AG09319 (cell line): ENCODE measurements at regions not wholly inside any gene's neighbourhood (a gene's known extent, or its start where the extent isn't known, plus 50 kb on each side); places are given as distances from the start of the nearest gene placed in this dataset.

Source experiments
- DNase-seq: peaks from one replicate; pipeline ENCODE4 v3.0.0-alpha.2; 2010; ENCODE audit warnings: low read depth; ENCODE audit errors: extremely low read depth
- TF ChIP-seq, protein P1 (sequence below): IDR thresholded peaks from 2 replicates; pipeline ENCODE4 v1.5.1; 2011; ENCODE audit warnings: low read depth, mild to moderate bottlenecking, inconsistent platforms, low read length, moderate library complexity

DNA sequence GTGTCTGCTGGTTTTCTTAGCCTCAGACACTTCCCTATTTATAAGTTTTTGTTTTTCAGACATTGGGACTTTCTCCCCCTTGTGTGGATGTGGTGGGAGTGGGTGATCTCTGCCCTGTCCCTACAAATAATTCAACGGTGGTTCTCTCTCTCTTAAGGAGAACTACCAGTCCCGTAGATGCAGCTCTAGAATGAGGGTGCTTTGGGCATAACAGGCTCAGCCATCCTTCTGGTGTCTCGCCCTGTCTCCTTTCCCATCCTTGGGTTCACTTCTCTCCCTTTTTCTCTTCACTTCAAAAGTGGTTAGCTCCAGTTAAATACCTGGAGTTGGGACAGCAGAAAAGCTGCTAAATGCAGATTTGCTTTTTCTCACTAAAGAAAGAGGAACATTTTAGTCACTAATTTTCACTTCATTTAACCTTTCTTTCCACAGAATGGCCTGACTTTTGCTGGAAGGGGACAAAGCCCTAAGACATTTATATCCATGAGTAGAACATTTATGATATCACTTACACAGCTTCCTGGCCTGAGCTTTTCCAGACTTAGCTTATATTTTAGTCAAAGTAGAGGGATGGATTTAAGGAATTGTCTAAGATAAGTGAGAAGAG, 121.2 kb upstream of the CXCR4 start:
- no peak for DNase-seq
- TF ChIP-seq, protein P1, sequence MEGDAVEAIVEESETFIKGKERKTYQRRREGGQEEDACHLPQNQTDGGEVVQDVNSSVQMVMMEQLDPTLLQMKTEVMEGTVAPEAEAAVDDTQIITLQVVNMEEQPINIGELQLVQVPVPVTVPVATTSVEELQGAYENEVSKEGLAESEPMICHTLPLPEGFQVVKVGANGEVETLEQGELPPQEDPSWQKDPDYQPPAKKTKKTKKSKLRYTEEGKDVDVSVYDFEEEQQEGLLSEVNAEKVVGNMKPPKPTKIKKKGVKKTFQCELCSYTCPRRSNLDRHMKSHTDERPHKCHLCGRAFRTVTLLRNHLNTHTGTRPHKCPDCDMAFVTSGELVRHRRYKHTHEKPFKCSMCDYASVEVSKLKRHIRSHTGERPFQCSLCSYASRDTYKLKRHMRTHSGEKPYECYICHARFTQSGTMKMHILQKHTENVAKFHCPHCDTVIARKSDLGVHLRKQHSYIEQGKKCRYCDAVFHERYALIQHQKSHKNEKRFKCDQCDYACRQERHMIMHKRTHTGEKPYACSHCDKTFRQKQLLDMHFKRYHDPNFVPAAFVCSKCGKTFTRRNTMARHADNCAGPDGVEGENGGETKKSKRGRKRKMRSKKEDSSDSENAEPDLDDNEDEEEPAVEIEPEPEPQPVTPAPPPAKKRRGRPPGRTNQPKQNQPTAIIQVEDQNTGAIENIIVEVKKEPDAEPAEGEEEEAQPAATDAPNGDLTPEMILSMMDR, result no peak

DNA sequence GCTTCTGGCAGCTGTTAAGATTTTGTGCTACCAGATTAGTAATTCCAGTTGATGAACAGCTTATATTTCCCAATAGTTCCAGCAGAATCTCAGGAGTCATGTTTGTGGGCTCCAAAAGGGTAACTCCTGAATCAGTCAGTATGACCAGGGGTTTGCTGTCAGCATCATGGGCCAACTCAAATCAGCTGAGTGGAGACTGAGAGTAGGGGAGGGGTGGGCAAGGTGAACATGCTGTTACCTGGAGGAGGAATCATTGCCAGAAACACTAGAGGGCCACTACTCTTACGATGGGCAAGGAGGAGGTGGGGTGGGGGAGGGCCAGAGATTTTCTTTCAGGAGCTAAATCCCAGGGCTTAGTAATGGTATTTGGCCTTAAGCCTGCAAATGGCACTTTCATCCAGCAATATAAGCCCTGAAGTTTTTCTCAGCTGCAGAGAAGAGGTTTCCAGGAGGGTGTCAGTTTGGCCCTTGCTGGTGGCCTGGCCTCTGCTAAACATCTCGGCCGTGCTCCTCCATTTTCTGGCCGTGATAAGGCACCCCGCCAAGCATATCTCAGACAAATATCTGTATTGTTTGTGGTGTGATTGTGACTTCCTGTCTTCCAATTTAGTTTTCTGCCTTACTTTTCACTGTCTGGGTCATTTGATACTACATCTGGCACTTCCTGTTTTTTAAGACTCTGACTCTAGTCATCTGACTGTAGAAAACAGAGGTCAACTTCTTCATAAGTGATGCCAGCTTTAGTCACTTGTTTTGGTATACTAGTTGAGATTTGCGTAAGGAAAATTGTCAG, 120.5 kb upstream of the CXCR4 start:
- DNase-seq, result no peak

DNA sequence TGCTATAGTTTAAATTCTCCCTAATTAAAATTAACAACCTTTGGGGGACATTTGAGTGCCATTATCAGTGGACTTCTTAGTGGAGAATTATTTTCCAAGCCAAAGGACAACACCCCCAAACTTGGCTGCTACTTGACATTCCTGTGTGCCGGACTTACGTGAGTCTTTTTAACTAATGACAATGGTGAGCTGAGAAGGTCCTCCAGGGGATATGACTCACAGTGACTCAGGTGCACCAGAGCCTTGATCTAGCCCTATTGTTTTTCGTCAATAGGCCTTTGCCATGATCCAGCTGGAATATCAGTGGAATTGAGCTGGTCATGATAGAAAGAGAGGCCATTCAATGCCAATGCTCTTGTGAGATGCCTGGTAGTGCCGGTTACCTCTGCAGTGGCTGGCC, 118.1 kb upstream of the CXCR4 start:
- TF ChIP-seq, protein P1, result no peak
- DNase-seq, result no peak

More for the DNA sequence above, 120.5 kb upstream of the CXCR4 start:
- TF ChIP-seq, protein P1, result no peak

DNA sequence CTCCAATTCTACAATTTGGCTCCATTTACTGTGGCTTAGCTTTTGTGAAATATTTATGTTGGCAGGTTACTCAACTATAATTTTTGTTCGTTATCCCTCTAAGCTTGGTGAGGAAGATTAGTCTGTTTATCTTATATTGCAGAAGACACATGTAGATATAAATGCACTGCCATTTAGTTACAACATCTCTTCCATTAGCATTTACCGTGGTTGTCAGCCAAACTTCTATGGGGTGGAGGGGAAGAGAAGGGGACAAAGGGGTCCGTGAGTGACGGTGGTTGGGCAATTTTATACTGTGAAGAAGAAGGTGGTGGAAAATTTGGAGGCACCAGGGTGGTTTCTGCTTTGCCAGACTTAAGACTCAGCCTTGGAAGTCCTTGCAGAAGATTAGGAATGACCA, 117.6 kb upstream of the CXCR4 start:
- DNase-seq, result no peak

DNA sequence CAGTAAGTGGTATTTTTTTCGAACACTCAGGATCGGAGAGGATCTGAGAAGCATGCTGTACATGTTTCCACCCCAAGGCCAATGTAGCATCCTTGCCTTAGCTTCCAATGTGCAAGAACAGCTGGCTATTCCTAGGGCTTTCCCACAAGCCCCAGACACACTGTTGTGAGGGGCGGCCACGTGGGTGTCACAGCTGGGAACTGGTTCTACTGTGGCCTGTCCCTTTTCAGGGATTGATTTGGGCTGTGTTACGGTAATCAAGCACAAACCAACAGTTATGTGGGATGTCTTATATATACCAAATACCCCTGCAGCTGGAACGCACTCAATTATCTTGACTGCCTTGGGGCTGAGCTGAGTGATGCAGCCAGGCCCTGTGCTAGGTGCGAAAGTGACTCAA, 116.3 kb upstream of the CXCR4 start:
- no peak for DNase-seq
- TF ChIP-seq, protein P1, result no peak

More for the DNA sequence above, 117.6 kb upstream of the CXCR4 start:
- TF ChIP-seq, protein P1, result no peak

DNA sequence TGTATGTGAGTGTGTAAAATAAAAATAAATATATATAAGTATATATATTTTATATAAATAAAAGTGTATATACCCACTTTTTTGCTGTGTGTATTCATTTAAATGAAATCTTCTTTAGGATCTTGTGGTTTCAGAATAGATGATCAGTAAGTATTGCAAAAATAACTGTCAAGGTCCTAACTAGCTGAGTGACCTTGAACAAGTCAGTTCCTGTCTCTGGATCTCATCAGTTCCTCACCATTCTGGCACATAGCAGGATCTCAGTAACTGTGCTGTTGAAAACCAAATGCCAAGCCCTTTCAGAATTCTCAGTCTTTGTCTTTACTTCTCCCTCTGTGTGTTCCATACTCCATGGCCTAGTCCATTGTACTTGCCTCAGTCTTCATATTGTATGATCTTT, 115.3 kb upstream of the CXCR4 start:
- DNase-seq, result no peak
- TF ChIP-seq, protein P1, result no peak

DNA sequence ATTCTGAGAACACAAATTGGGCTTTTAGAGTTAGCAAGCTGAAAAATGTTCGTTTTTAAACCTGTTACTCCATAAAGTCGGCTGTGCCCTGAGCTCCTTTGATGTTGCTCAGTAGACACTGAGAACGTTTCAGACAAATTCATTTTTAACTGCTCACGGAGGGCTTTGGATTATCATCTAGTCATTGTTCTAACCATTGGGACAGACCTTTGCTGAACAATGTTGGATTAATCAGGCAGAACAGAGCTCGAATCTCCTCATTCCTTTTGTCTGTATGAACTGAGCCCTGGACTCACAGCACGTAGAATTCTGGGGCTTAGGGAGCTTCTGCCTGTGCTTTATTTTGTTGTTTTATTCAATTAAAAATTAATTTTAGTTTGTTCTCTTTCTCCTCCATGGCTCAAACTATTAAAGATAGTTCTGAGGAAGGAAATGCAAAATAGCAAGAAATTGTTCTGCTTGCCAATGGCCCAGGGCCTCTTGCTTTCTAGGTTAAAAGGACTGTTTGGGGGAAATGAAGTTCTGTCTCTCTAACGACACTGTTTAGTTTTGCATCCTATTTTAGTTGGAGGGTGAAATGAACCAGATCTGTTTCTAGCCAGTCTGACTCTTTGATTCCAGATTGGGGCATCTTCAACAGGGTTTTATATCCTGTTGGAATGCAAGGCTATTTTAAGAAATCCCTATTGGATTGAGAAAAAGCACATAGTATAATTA, 114.7 kb upstream of the CXCR4 start:
- DNase-seq, result no peak
- TF ChIP-seq, protein P1, result no peak
